ENCODE measurements at regions not wholly inside any gene's neighbourhood (a gene's known extent, or its start where the extent isn't known, plus 50 kb on each side); places are given as distances from the start of the nearest gene placed in this dataset.
"Not testable (repeated sequence)": the region's sequence is repeated elsewhere in the genome, so short reads cannot be mapped to it uniquely, and the experiment has no call there.

DNA sequence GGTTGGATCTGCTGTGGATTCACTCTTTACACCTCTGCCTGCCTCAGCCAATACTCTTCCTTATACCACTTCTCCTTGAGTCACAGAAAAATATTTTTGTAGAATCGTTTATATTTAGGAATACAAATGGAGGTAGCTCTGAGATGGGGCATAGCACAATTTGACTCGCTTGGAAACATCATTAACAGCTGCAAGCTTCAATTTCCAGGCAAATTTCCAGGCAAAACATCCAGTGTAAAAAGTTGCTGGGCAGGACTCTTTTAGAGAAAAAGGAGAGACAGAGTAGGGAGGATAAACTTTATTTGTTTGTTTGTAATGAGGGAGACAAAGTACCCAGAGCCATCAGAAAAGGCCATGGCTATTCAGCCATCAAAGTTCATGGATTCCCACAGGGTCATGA is 74.4 kb upstream of the SOX11 start:
- DNase-seq (ENCODE audit: low read depth), result no peak
- TF ChIP-seq, protein P1, sequence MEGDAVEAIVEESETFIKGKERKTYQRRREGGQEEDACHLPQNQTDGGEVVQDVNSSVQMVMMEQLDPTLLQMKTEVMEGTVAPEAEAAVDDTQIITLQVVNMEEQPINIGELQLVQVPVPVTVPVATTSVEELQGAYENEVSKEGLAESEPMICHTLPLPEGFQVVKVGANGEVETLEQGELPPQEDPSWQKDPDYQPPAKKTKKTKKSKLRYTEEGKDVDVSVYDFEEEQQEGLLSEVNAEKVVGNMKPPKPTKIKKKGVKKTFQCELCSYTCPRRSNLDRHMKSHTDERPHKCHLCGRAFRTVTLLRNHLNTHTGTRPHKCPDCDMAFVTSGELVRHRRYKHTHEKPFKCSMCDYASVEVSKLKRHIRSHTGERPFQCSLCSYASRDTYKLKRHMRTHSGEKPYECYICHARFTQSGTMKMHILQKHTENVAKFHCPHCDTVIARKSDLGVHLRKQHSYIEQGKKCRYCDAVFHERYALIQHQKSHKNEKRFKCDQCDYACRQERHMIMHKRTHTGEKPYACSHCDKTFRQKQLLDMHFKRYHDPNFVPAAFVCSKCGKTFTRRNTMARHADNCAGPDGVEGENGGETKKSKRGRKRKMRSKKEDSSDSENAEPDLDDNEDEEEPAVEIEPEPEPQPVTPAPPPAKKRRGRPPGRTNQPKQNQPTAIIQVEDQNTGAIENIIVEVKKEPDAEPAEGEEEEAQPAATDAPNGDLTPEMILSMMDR (IDR thresholded peaks at IDR 0.05; ENCODE audit: control insufficient read depth, extremely low read depth, insufficient read depth), result no peak
- no peak overlapping the region for H3K4me3 ChIP-seq (ENCODE audit: low read depth, low read length)

DNA sequence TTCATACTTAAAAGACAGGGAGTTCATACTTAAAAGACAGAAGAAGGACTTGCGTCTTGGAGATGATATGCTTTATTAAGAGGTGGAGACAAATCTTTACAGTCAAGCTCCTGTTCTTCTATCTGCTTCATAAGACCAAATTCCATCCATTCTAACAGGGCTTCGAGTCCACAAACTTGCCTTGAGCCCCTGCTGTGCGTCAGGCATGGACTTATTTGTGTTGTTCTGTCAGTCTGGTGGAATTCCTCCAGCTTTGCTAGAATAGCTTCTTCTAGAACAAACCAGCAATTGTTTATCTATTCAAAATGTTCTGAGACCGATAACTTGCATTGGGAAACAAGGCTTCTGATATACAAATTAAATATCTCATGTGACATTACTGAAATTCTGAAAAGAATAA is 73.9 kb upstream of the SOX11 start:
- TF ChIP-seq, protein P1 (IDR thresholded peaks at IDR 0.05; ENCODE audit: control insufficient read depth, extremely low read depth, insufficient read depth), result no peak
- no peak for DNase-seq (ENCODE audit: low read depth)
- no peak overlapping the region for H3K4me3 ChIP-seq (ENCODE audit: low read depth, low read length)

DNA sequence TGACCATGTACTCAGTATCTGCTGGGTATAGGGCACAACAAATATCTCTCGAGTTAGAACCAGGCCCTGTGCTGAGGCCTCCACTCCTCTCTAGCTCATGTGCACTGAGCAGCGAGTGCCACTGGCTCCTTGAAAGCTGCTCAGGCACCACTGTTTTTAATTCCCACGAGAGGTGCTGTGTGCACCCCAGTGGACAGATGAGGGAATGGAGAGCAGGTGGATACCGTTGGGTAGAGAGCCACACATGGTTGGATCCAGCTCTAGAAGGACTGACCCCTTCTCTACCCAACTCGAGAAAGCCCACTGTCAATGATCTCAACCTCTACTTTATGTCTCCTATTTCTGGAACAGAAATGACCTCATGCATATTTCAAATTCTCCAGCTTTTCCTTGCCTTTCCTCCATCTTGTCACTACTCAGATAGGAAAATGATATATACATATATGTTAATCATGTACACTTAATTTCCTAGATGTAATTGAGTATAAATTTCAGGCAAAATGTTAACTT is 66.6 kb upstream of the SOX11 start:
- H3K4me3 ChIP-seq (ENCODE audit: low read depth, low read length); DNase-seq (ENCODE audit: low read depth): not testable (repeated sequence)

DNA sequence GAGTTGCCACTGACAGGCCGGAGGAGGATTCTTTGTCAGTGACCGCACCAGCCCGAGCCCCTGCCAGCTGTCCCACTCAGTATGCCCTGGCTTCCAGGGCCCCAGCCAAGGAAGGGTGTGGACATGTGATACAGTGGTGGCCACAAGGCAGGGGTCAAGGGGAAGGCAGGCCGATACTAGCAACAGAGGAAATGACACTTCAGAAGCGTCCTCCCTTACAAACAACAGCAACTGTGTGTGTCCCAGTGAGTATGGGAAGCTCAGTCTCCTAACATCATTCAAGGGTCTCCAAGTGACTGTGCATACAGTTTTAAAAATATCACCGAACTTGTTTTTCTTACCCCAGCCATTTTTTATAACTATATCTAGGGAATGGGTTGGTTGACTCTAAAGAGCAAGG is 63.7 kb upstream of the SOX11 start:
- DNase-seq (ENCODE audit: low read depth); H3K4me3 ChIP-seq (ENCODE audit: low read depth, low read length): not testable (repeated sequence)

DNA sequence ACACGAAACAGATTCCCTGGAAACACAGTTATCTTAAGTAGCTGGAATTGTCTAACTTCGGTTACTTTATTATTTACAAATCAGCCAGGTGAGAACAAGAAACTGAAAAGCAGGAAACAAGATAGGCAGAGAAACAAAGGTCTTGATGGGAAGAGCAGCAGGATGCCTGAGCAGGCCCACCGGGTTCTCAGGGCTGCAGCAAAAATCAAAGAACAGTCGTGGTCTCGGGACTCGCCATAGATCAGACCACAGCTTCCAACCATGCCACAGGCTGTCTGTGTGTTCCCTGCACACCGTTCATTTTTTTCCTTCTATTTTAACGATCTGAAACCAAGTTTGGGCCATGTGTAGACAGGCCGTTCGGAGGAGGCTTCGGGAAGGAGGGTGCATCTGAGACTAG is 62.7 kb upstream of the SOX11 start:
- H3K4me3 ChIP-seq (ENCODE audit: low read depth, low read length); DNase-seq (ENCODE audit: low read depth): not testable (repeated sequence)

DNA sequence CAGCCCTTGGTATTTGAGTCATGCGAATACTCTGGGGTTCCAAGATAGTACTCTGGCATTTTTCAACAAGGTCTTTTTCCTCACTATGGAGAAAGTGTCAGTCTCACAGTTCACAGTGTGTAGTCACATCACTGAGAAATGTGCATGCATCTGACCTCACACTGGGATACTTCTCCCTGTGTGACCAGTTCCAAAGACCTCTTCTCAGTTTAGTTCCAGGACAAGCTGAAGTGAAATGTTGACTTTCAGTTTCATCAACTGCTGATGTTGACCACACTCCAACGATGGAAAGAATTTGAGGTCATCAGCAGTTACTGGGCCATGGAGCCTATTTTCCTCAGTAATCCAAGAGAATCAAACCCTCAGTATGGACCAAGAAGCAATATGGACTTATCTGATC is 55.1 kb upstream of the SOX11 start:
- H3K4me3 ChIP-seq (ENCODE audit: low read depth, low read length); DNase-seq (ENCODE audit: low read depth): not testable (repeated sequence)
